ENCODE measurements at regions not wholly inside any gene's neighbourhood (a gene's known extent, or its start where the extent isn't known, plus 50 kb on each side); places are given as distances from the start of the nearest gene placed in this dataset.

- H3K4me3 ChIP-seq (ENCODE audit: low read depth, low read length) = no peak overlapping the region
- TF ChIP-seq CTCF (IDR thresholded peaks at IDR 0.05; ENCODE audit: borderline replicate concordance, insufficient read depth, low read depth, low read length) = no peak
These were observed 52.9 kb upstream of the RNU6-1 start for GRCh38 chr15:67892559-67893377.

- H3K4me3 ChIP-seq (ENCODE audit: low read depth, low read length) = no peak overlapping the region
- TF ChIP-seq CTCF (IDR thresholded peaks at IDR 0.05; ENCODE audit: borderline replicate concordance, insufficient read depth, low read depth, low read length) = no peak
These were observed 55.4 kb upstream of the RNU6-1 start for GRCh38 chr15:67895237-67895636.

- H3K4me3 ChIP-seq (ENCODE audit: low read depth, low read length) = no peak overlapping the region
- TF ChIP-seq CTCF (IDR thresholded peaks at IDR 0.05; ENCODE audit: borderline replicate concordance, insufficient read depth, low read depth, low read length) = no peak
These were observed 57.9 kb upstream of the RNU6-1 start for GRCh38 chr15:67897646-67898339.

GRCh38 chr15:67899596-67900283 lies 59.9 kb upstream of the RNU6-1 start:
- TF ChIP-seq CTCF (IDR thresholded peaks at IDR 0.05; ENCODE audit: borderline replicate concordance, insufficient read depth, low read depth, low read length) = no peak
- no peak overlapping the region for H3K4me3 ChIP-seq (ENCODE audit: low read depth, low read length)

GRCh38 chr15:67900621-67901147 lies 60.8 kb upstream of the RNU6-1 start:
- no peak for TF ChIP-seq CTCF (IDR thresholded peaks at IDR 0.05; ENCODE audit: borderline replicate concordance, insufficient read depth, low read depth, low read length)

GRCh38 chr15:67901922-67902321 lies 62.1 kb upstream of the RNU6-1 start:
- no peak overlapping the region for H3K4me3 ChIP-seq (ENCODE audit: low read depth, low read length)
- TF ChIP-seq CTCF (IDR thresholded peaks at IDR 0.05; ENCODE audit: borderline replicate concordance, insufficient read depth, low read depth, low read length) = no peak

More at GRCh38 chr15:67900621-67901147, 60.8 kb upstream of the RNU6-1 start:
- H3K4me3 ChIP-seq (ENCODE audit: low read depth, low read length) = no peak overlapping the region

All from GM12875 (cell line).